GF-D8 (cell line): ENCODE measurements at regions not wholly inside any gene's neighbourhood (a gene's known extent, or its start where the extent isn't known, plus 50 kb on each side); places are given as distances from the start of the nearest gene placed in this dataset.

ENCODE experiments used
- DNase-seq: peaks from one replicate; lab custom pipeline; 2025; lab: John Stamatoyannopoulos, UW

DNA sequence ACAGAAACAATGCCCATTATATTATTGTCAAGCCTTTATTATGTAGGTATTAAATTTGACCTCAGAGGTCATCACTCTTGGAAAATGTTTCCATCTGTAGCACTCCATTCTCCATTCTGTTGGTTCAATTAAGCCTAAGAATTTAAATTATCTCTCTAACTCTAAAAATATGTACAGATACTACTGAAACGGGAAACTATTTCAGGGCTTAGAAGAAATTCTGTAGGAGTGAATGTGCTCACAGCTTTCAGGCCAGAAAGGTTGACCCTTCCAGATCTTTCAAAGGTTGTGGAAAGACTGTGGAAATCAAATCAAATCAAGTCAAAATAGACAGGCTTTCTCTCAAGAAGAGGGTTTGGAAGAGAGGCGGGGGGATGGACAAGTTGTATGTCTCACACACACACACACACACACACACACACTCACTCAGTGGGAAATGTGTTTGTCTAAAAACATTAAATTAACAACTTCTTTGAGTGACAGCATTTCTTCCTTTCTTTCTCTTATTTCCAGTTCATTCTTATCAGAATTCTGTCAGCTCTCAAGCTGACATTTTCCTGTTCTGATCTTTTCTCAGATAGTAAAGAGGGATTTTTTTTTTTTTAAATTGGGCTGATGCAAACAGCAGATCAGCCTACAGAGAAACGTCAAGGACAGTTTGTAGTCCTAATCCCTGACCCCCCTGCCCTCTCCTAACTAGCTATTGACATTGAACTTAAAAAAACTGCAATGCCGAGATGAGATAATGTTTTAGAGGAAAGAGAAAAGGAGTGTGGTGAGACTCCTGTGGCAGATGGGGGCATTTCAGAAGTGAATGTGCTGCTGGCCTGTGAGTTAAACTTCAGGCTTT is 139.0 kb upstream of the ZFHX3 start:
- DNase-seq, result no peak

DNA sequence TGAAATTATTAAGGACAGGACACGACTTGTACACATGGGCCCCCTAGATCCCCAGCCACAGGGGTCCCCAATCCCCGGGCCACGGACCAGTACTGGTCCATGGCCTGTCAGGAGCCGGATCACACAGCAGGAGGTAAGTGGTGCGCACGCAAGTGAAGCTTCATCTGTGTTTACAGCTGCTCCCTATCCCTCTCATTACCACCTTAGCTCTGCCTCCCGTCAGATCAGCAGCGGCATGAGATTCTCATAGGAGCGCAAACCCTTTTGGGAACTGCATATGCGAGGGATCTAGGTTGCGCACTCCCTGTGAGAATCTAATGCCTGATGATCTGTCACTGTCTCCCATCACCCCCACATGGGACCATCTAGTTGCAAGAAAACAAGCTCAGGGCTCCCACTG is 137.8 kb upstream of the ZFHX3 start:
- no peak for DNase-seq

DNA sequence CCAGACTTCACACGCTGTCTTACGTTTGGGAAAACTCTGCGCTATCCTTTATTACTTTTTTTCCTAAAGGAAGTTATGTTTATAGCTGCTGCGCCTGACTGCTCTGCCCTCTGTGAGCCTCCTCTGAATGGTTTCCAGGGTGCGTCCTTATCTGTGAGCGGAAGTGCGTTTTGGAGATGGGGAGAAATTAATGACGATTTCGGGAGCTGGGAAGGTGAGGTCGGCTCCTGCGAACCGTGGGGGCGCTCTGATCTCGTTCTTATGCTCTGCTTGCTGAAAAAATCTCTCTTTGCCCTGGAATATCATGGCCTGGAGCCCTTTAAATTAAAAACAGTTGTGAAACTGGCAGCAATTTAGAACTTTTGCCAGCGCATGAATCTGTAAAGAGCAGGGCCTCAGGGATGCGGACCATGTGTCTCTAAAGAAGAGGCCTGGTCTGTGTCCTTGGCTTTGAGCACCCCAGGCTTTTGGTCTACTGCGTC is 135.7 kb upstream of the ZFHX3 start:
- DNase-seq, result no peak

DNA sequence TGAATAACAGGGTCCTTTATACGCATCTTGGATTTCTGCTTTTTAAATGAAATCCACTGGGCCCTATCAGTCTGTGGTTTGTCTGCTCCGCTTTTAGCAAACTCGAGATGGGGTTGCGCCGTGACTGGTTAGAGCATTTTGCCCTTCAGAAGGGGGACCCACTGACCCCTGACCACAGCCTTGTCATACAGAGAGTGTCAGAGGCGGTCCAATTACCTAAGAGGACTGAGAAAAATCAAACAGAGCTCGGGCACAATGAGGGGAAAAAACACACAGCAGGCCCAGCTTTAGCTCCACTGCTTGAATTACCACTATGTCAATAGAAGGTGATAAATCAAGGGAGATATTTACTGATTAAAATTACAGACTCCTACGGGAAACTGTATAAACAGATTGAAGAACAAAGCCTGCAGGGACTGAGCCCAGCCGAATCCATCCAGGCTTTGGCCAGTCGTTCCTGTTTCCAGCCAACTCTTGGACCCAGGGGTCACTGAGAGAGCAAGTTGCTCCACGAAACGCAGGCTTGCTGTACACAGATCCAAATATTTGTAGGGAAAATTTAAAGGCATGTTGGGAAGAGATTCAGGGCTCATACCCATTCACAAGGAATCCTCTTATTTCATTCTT is 131.9 kb upstream of the ZFHX3 start:
- no peak for DNase-seq

DNA sequence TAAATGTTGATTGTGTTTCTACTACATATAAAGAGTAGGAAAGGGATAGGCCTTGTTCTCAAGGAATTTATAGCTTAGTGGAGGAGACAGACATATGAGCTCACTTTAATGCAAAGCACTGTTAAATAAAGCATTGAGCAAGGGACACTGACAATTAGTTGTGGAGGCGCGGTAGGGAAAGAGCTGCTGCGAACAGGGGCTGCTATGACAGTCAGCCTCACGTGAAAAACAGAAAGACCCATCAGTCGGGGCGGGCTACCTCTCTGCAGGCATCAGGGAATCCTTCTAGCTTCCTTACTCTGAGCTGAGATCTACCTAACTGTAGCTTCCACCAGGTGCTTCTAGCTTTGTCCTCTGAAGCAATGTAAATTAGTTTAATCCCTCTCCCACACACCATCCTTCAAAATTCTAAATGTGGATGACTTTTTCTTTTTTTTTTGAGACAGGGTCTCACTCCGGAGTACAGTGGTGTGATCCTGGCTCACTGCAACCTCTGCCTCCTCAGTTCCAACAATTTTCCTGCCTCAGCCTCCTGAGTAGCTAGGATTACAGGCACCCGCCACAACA is 129.9 kb upstream of the ZFHX3 start:
- DNase-seq, result no peak

DNA sequence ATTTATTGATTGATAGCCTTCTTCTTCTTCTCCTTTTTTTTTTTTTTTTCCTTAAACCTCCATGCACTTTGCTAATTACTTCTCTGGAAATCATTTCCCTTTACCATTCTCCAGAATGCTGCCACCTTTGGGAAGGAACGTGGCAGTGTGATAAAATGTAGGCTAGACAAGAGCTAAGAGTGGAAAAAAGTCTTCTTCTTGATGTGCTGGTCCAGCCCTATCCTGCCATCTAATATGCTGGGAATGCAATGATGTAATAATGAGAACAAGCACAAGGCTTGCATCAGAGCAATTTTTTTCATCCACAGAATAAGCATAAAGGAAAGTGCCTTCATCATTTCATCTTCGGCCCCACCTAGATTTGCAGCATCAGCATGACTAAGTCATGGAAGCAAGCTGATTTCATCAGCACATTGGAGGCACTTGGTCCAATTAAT is 128.7 kb upstream of the ZFHX3 start:
- no peak for DNase-seq

DNA sequence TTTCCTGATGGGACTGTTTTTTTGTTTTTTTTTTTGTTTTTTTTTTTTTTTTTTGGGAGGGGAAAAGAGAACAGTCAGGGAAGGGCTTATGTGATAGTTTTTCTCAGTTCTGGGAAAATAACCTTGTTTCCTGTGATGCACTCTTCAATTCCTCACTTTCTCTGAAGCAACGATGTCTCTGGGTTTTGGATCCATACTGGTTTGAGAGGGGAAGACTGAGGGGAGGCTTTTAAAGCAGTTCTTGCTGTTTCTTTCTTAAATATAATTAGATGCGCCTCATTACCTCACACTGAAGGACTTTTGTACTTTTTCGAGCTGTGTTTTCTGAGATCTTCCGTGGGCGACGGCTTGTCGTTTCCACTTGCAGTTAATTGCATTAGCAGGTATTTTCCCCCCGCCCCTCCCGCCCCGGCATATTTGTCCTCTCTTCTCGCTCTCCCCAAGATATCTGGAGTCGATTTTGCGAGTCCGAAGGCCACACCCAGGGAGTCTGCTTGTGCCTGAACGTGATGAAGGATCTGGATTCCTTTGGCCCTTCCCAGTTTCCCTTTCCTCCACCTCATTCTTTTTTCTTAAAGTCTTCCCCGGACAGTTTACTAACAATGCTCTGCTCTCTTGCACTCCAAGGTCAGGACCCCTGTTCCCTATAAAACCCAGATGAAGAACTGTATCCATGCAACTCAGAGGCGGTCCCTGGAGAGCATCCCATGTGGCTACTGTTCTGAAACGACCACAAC is 125.2 kb upstream of the ZFHX3 start:
- no peak for DNase-seq

DNA sequence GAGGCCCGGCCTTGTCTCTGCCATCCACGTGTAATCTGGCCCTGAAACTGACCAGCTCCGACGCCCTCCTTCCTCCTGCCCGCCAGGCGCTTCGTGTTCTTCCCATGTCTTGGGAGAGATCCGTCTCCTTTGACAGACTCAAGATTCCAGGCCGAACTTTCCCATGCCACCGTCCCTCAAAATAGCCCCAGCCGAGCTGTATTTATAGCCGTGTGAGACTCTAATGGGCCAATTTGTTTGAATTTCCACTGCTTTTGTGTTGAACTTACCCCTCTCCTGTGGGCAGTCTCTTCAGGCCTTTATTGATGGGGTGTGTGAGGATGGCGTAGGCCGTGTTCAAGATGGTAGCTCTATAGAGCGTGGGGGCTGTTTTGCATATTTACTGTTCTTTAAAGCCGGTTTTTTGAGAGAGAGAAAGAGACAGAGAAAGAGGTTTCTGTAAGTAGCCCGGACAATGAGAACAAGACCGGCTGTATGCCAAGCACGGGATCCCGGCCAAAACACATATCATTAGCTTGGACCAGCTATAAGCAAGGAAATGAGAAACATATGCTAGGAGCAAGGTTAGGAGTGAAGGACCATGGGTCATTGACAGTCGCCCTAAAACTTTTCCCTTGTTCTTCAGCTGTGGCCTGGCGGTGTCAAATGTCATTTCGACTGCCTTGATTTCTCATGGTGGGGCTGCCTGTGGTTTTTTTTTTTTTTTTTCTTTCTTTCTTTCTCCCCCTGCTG is 124.5 kb upstream of the ZFHX3 start:
- DNase-seq, result no peak

DNA sequence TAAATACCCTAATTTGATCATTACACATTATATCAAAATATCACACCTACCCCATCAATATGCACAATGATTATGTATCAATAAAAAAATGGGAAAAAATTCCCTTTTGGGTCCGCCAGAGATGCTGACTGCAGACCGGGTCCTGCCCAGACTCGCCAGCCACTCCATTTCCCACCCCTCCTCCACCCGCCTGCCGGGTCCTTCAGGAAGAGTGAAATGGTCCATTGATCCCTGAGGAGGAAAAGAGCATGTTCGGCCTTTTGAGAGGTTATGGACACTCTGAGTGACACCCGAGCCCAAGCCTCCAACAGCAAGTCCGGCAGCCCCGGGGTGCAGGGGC is 123.9 kb upstream of the ZFHX3 start:
- no peak for DNase-seq

DNA sequence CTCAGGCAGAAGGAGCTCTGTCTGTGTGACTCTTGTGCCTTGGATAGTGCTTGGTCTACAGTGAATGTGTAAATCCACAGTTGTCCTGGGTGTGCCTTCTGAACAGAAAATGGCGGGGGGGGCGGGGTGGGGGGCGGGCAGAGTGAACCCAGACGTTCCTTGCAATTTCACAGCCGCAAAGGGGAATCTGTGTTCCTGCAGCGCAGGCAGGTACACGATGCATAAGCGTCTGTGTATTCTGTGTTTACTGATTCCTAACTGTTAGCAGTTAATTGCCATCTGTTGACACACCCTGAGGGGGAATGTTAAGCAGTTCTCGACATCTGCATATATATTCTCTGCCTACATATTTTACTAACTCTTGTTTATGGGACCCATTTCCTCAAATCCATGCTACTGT is 123.5 kb upstream of the ZFHX3 start:
- DNase-seq, result no peak

DNA sequence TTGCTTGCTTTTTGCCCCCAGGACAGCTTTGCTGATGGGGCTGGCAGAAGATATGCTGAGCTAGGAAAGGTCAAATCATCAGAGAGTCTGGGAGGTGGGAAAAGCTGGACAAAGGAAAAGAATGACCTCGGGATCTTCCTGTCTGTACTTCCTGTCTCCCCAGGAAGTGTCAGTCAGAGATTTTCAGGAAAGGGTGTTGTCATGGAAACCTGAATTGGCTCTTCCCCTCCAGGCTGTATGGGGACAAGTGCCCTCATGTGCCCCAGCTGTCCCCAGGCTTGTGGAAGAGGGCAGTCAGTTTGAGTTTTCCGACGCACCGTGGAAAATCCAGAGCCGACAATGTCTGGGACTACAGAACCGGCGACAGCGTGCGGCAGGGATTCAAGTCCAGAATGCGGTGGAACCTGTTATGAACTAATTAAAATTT is 122.7 kb upstream of the ZFHX3 start:
- DNase-seq, result no peak

DNA sequence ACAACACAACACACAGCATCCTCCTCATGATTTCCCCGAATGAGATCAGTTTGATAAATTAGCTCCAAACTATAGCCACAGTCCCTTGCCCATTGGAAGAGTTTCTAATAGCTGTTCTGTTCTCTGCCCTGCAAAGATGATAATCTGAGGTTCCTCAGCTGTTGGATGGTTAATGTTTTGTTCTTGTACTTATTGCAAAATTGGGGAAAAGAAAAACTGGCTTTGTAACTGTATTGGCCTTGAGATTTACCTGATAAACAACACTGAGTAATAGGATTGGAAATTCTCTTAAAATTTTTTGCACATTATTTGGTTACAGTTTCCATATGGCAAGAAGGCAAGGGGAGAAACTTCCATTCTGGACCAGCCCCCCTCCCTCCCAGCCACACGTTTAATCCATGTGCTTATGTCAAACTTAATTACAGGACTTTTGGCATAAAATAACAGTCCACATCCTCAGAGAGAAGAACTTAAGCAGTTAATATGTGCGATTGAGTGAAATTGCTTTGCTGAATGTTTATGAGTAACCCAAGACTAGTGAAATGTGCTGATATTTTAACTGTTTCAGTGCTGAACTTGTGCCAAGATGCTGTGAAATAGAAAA is 119.1 kb upstream of the ZFHX3 start:
- DNase-seq, result no peak

DNA sequence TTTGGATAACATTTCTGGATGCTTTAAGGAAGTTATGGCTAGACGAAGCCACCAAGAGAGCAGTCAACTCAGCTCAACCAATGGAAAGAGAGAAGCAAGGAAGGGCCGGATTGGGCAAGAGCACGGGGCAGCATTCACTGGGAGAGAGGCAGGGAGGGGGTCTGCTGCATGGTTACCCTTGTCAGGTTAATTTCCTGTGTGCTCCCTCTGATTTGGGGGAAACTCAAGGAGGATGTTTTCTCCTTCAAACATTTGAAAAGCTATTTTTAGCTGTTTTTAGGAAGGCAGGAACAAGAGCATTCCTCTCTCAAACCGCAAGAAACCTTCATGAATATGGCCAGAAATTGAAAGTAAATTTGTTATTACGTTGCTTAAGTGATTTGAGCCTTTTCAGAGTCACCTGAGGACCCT is 118.5 kb upstream of the ZFHX3 start:
- DNase-seq, result no peak

DNA sequence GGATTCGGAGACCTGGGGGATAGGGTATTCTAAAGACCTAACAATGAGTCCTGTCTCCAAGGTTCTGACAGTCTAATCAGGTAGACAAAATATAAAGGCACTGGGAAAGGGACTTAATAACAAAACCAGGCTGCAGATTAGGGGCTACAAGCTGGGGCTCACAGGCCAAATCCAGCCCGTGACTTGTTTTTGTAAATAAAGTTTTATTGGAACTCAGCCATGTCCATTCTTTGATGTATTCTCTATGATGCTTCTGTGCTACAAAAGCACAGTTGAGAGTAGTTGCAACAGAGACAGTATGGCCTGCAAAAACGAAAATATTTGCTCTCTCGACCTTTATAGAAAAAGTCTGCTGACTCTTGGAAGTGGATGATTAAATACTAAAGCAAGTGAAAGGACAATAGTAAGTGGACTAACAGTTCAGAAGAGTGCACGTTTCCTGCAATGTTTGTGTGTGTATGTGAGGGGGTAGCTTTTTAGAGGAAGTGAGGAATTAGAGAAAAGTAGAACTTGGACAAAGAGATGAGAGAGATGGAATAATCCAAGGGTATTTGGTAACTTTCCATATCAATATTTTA is 115.4 kb upstream of the ZFHX3 start:
- DNase-seq, result no peak

DNA sequence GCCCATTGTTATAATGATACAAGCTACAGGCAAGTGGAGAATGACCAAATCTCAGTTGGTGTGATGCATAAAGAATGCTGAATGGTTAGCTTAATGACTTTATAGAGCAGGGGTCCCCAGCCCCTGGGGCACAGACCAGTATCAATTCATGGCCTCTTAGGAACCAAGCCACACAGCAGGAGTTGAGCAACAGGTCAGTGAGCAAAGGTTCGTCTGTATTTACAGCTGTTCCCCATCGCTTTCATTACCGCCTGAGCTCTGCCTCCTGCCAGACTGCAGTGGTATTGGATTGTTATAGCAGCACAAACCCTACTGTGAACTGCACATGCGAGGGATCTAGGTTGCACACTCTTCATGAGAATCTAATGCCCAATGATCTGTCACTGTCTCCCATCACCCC is 114.0 kb upstream of the ZFHX3 start:
- DNase-seq, result no peak

DNA sequence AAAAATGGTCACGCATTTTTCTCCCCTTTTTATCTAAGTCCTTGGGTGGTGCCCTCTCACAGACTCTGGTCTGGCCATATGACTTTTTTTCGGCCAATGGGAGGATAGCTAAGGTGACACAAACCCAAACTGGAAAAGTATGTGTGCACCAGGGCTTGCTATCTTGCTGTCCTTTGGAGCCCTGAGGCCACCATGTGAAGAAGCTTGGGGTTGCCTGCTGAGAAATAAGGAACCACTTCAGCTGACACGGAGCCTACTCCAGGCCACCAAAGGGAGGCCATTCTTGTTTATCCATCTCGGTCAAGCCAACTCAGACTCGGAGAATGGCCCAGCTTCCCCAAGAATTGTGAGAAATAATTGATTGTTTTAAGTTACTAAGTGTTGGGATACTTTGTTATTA is 111.4 kb upstream of the ZFHX3 start:
- no peak for DNase-seq

DNA sequence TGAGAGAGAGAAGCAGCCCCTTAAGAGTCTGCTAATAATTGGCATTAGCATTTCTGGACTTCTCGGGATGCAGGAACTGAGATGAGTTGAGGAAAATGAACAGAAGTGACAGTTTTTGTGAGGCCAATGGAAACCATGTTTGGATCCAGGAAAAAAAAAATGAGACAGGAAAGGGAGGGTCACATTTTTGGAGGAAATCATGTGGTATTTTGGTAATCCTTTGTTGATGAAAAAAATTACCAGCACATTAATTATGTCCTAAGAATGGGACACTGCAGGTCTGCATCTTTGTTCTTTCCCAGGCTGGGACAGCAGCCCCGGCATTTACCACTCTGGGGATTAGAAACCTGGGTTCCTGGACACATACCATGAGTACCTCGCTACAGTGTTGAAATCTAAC is 109.9 kb upstream of the ZFHX3 start:
- DNase-seq, result no peak

DNA sequence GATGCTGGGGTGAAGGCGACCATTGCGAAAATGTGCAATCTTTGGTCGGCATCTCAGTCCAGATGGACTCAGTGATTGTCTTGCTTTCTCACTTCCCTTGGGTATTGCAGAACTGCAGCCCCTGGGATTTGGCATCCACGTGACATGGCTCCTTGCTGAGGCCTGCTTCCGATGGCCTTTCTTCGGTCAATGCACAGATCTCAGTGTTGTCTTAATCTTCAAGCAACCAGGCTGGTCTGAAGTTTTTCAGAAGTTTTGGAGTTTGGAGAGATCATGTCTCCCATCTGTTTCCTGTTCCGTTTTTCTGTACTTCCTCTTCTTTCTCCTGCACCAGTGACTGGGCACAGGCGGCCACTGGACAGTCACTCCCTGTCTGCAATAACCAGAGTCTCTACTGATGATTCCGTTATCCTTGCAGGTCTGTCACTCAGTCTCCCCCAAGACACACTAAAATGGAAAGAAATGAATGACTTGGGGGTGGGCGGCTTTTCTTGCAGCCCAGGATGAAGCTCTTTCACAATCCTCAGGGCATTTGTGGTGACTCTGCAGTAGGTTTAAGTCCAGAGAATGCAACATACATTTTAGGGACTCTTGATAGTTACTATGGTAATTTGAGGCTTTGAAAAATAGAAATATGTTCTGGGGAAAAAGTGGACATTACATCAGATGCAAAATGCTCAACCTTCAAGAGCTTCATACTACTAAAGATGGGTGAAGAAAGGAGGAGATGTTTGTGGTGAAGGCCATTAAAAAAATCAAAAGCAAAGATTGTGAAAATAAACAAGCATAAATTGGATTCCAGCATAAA is 106.3 kb upstream of the ZFHX3 start:
- peak; percentile 99 for DNase-seq

DNA sequence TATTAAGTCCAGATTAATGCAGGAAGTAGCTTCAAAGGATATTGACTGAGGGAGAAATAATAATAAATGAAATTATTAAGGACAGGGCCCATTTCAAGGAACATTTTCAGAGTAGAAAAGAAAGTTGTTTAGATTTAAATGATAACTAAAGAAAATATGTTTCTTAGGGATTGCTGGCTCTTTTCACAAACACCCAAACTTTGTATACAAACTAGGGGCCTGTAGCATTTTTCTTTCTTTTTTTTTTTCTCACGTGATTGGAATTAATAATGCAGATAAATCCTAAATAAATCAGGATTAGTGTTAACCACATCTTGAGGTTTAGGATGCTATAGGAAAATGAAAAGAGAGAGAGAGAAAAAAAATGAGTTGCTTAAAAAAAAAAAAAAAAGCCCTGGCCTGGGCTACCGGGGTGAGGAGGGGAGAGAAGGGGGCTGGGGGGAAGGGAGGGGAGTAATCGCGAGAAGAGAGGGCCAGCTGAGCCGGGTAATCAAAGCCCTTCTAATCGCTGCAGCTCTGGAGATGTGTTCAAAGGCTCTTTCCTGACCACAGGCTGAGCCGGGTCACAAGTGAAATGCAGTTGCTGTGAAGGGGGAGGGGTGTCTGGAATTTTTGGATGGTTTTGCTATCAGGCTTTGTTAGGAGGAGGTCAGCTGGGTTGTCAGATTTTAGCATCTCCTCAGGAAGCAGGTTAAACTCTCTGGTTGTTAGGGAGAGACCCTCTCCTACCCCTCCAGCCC is 104.6 kb upstream of the ZFHX3 start:
- DNase-seq, result no peak

DNA sequence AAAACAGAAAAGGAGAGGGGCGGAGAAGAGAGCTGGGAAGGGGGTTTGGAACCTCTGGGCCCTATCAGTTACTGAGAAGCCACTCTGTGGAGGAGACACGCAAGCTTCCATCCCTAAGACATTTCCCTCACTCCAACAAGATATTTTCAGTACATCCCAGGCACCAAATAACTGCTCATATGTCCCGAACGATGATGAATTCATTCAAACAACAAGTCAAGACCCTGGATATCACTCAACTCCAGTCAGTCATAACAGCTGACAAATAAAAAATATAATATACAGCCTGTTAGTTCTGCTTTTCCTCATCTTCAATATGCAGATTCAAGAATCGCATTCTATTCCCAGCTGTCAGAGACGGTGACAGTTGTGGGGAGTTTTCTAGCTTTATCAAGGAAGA is 104.0 kb upstream of the ZFHX3 start:
- no peak for DNase-seq
